ENCODE measurements at regions not wholly inside any gene's neighbourhood (a gene's known extent, or its start where the extent isn't known, plus 50 kb on each side); places are given as distances from the start of the nearest gene placed in this dataset.
"Not testable (repeated sequence)": the region's sequence is repeated elsewhere in the genome, so short reads cannot be mapped to it uniquely, and the experiment has no call there.

GRCh38 chr17:77843255-77843895 is 115.1 kb upstream of the TNRC6C start:
- DNase-seq (ENCODE audit: extremely low read depth in 1 of 4, low spot score in 3 of 4); FAIRE-seq; H3K4me2 ChIP-seq (ENCODE audit: insufficient read depth, low read length); H2AFZ ChIP-seq (ENCODE audit: low read depth, low read length); H3K27ac ChIP-seq (ENCODE audit: extremely low read depth, low read depth, low read length); BruUV-seq (replicated peaks); in situ Hi-C loops (cut with MboI); H3K9me1 ChIP-seq (ENCODE audit: control insufficient read depth, insufficient read depth, low read length); H3K9me3 ChIP-seq (replicated peaks; ENCODE audit: control insufficient read depth, insufficient read depth, low read depth, low read length); H3K36me3 ChIP-seq (ENCODE audit: control insufficient read depth, insufficient read depth, low read length); H3K9ac ChIP-seq (ENCODE audit: insufficient read depth in 1 of 2, low read depth in 2 of 2, low read length in 2 of 2); H3K27me3 ChIP-seq (ENCODE audit: control insufficient read depth in 2 of 2, insufficient read depth in 2 of 2, low read length in 2 of 2); ATAC-seq; intact Hi-C loops (cut with micrococcal nuclease); CTCF ChIA-PET (ENCODE audit: low intra/inter-chr PET ratio); H3K4me3 ChIP-seq; H3K79me2 ChIP-seq (ENCODE audit: control insufficient read depth, insufficient read depth, low read length); H4K20me1 ChIP-seq (replicated peaks; ENCODE audit: control insufficient read depth, insufficient read depth, low read length): not testable (repeated sequence)
- peaks cover 17 to 20% of the 10 kb centered on the region in 2 experiments for H3K4me1 ChIP-seq (replicated peaks in 1 of 2; ENCODE audit: control insufficient read depth in 2 of 2, insufficient read depth in 2 of 2, low read length in 2 of 2)
- TF ChIP-seq FOSL1 (tag; conservative IDR thresholded peaks at IDR 0.05) (peak; percentile 35; the same call in 1 of the 2 replicates), BCOR (IDR thresholded peaks at IDR 0.05) (0 out of 2 replicates have a peak, but pooled peaks have one; percentile 30)
- 23% methylated on average over 11 of the region's 13 CpGs for WGBS (ENCODE audit: insufficient coverage, low coverage, missing lambda C conversion rate)
- POLR2A ChIA-PET = interaction anchor here (1.0 kb wide), 1 partner anchor 9 kb away, joined by 3 read pairs; no protein-coding TSS in a partner anchor

- H3K4me2 ChIP-seq (ENCODE audit: insufficient read depth, low read length) = no peak overlapping the region
- H3K79me2 ChIP-seq (ENCODE audit: control insufficient read depth, insufficient read depth, low read length) = no peaks in the 10 kb centered on the region
- peaks cover 4% of the 10 kb centered on the region for H3K9me1 ChIP-seq (ENCODE audit: control insufficient read depth, insufficient read depth, low read length)
- BruUV-seq (replicated peaks) = no TSS peak
- no peaks in the 10 kb centered on the region for H3K9me3 ChIP-seq (replicated peaks; ENCODE audit: control insufficient read depth, insufficient read depth, low read depth, low read length)
- H3K36me3 ChIP-seq (ENCODE audit: control insufficient read depth, insufficient read depth, low read length) = no peaks in the 10 kb centered on the region
- in situ Hi-C loops (cut with MboI) = no loop called here
- FAIRE-seq (no peak), DNase-seq (ENCODE audit: extremely low read depth in 1 of 4, low spot score in 3 of 4) (no peak), ATAC-seq (no peak)
- H3K27ac ChIP-seq (ENCODE audit: extremely low read depth, low read depth, low read length) = no peak overlapping the region
- peaks cover 0 to 7% of the 10 kb centered on the region in 2 experiments; a peak in 3 of 5 replicates for H3K27me3 ChIP-seq (ENCODE audit: control insufficient read depth in 2 of 2, insufficient read depth in 2 of 2, low read length in 2 of 2)
- H3K9ac ChIP-seq (ENCODE audit: insufficient read depth in 1 of 2, low read depth in 2 of 2, low read length in 2 of 2) = no peak overlapping the region
- intact Hi-C loops (cut with micrococcal nuclease) = no loop called here
- WGBS (ENCODE audit: insufficient coverage, low coverage, missing lambda C conversion rate) = 48% methylated on average over 2 of the region's 2 CpGs
- TF ChIP-seq HDAC8 (tag; IDR thresholded peaks at IDR 0.05) (no peak), SNAPC5 (CRISPR knock-in tag; IDR thresholded peaks at IDR 0.05) (no peak), NFE2L1 (tag; IDR thresholded peaks at IDR 0.05; ENCODE audit: borderline replicate concordance, low read depth) (no peak)
- H4K20me1 ChIP-seq (replicated peaks; ENCODE audit: control insufficient read depth, insufficient read depth, low read length) = no peaks in the 10 kb centered on the region
- no peak overlapping the region for H2AFZ ChIP-seq (ENCODE audit: low read depth, low read length)
- peaks cover 17 to 20% of the 10 kb centered on the region in 2 experiments for H3K4me1 ChIP-seq (replicated peaks in 1 of 2; ENCODE audit: control insufficient read depth in 2 of 2, insufficient read depth in 2 of 2, low read length in 2 of 2)
- ChIA-PET POLR2A (interaction anchor here (0.6 to 1.0 kb wide), 2 partner anchors 9 to 10 kb away, joined by 3 to 4 read pairs; no protein-coding TSS in a partner anchor), CTCF (ENCODE audit: low intra/inter-chr PET ratio) (no interaction called here)
- H3K4me3 ChIP-seq = no peak overlapping the region
These were observed 114.6 kb upstream of the TNRC6C start for GRCh38 chr17:77843896-77844295.
